GM12873 (cell line): ENCODE measurements at regions not wholly inside any gene's neighbourhood (a gene's known extent, or its start where the extent isn't known, plus 50 kb on each side); places are given as distances from the start of the nearest gene placed in this dataset.

Source experiments
- TF ChIP-seq, protein P1 (sequence below): IDR thresholded peaks from 2 replicates; pipeline ENCODE4 v1.5.1; 2012; ENCODE audit warnings: low read depth, mild to moderate bottlenecking, moderate library complexity, low read length, control low read depth; ENCODE audit not compliant: insufficient read depth; ENCODE audit errors: missing control alignments

DNA sequence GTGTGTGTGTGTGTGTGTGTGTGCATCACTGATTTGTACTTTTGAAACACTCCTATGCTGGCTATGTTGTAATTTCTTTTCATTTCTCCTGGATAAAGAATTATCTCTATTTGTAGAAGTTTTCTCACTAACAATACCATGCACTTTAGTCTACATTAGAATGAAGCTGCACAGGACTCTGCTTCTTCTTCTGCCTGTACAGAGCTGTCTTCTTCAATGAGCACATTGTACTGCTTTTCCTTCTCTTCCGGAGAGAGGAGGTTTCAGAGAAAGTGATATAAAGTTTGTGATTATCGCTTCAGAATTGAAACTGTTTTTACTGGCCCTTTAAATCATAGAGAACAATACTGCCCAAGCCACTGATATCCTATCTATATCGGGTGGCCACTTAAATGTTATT is 677.0 kb downstream of the NR2F1-AS1 start:
- TF ChIP-seq, protein P1, sequence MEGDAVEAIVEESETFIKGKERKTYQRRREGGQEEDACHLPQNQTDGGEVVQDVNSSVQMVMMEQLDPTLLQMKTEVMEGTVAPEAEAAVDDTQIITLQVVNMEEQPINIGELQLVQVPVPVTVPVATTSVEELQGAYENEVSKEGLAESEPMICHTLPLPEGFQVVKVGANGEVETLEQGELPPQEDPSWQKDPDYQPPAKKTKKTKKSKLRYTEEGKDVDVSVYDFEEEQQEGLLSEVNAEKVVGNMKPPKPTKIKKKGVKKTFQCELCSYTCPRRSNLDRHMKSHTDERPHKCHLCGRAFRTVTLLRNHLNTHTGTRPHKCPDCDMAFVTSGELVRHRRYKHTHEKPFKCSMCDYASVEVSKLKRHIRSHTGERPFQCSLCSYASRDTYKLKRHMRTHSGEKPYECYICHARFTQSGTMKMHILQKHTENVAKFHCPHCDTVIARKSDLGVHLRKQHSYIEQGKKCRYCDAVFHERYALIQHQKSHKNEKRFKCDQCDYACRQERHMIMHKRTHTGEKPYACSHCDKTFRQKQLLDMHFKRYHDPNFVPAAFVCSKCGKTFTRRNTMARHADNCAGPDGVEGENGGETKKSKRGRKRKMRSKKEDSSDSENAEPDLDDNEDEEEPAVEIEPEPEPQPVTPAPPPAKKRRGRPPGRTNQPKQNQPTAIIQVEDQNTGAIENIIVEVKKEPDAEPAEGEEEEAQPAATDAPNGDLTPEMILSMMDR = no peak

DNA sequence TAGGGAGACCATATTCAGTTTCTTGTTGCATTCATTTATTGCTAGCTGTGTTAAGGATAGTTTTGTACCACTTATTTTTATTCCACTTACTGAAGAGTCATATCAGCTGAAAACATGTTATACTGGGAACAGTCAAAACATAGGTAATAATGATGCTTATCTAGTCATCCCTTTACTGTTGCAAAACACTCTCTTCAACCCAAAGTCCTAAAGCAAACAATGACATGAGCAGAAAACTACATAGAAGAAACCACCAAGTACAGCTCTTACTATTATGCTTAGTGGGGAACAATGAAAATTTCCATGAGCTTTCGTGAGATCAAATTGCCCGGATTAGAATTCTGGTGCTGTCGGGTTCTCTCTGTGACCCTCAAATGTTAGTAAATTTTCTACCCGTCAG is 681.4 kb downstream of the NR2F1-AS1 start:
- TF ChIP-seq, protein P1 = no peak

DNA sequence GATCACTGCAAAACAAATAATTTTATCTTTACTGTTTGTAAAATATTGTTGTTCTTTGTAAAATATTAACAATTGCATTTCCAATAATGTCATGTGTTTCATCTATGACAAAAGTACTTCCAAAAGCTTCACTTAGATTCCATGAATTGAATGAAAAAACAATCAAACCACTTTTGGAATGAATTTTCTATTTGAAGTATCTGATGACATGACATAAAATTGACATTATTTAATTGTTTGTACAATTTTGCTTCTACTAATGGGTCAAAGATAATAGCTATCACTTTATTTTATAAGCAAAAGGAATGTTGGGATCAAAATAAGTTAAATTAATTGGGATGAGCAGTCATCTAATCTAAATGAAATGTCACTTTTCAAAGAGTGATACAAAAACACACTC is 684.3 kb downstream of the NR2F1-AS1 start:
- TF ChIP-seq, protein P1 = no peak

DNA sequence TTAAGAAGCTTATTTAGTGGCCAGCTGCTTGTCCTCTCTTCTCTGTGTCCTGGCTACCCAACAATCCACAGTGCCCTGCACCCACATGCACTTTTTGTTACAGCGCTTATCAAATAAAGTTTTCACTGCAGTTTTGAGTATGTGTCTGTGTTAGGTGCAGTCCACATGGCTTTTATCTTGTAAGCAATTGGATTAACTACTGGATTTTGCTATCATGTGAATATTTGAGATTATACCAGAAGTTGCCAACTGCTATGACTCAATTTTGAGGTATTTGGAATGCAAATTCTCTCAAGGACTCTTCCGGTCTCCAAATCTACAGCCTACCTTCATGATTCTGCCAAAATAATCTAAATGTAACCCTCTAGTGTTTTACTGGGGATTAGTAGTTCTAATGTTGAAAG is 690.2 kb downstream of the NR2F1-AS1 start:
- TF ChIP-seq, protein P1 = no peak

DNA sequence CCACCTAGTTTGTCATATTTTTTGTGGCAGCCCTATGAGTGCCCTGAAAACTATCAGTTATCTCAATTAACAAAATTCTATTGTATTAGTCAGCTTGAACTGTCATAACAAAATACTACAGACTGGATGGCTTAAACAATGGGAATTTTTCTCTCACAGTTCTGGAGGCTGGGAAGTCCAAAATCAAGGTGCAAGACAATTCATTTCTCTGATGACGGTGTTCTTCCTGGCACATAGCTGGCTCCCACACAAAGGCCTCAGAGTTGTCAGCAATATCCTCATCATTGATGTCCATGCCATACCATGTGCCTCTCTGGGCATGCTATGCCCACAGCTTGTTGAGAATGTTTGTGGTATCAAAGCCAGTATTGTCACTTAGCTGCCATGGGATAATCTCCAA is 691.9 kb downstream of the NR2F1-AS1 start:
- TF ChIP-seq, protein P1 = no peak

DNA sequence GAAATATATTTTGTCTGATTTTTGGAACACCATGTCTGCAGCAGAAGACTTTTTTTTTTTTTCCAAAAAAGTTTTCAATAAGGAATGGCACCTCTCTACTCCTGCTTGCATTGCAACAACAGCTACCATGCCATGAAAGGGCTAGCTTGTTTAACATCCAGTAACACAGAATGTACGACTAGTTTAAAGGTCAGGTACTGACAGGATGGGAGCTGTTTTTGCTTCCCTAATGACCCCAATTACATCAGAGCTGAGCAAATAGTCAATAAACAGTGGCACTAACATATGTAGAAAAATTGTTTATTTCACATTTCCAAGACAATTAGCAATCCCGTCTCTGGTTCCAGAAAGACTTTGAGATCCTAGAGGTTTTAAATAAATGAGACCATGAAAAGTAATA is 693.8 kb downstream of the NR2F1-AS1 start:
- TF ChIP-seq, protein P1 = no peak

DNA sequence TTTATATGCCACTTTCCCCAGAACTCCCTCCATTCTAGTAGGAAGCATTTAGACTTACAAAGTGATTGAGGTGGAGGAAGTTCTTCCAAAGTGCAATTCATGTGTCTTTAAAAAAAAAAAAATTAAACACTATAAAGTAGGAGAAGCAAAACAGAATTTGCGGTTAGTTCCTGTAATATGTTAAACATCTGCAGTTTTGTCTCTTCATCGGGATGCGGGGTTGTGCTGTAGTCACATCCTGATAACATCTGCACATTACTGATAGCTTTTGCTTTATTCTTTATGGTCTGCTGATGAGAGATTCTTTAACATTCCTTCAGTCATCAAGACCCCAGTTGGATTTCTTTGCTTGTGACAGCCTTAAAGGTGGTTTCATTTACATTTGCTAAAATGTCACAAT is 694.3 kb downstream of the NR2F1-AS1 start:
- TF ChIP-seq, protein P1 = no peak
